WTC11 (cell line): ENCODE measurements at regions not wholly inside any gene's neighbourhood (a gene's known extent, or its start where the extent isn't known, plus 50 kb on each side); places are given as distances from the start of the nearest gene placed in this dataset.

Source experiments
- CREB1 ChIP-seq: sonication (generic); formaldehyde crosslinking; IDR thresholded peaks from 2 replicates; pipeline ENCODE4 v1.8.0; 2023; ENCODE audit warnings: mild to moderate bottlenecking, missing genetic modification reagents
- ETV6 ChIP-seq: sonication (generic); formaldehyde crosslinking; IDR thresholded peaks from 2 replicates; pipeline ENCODE4 v1.8.1; 2022; ENCODE audit warnings: mild to moderate bottlenecking, missing genetic modification reagents
- KAT7 ChIP-seq: sonication (generic); formaldehyde crosslinking; IDR thresholded peaks from 2 replicates; pipeline ENCODE4 v1.8.1; 2023; ENCODE audit warnings: missing genetic modification reagents, mild to moderate bottlenecking, borderline replicate concordance
- TF ChIP-seq, protein P1 (sequence below): sonication (generic); formaldehyde crosslinking; conservative IDR thresholded peaks from 2 replicates; pipeline ENCODE4 v1.8.1; 2022; ENCODE audit warnings: mild to moderate bottlenecking, missing genetic modification reagents
- TF ChIP-seq, protein P2 (sequence below): fragments of 200-600 bp; IDR thresholded peaks from 2 replicates; pipeline ENCODE4 v1.8.0; 2022; ENCODE audit warnings: antibody characterized with exemption
- TF ChIP-seq, protein P3 (sequence below): sonication (generic); formaldehyde crosslinking; IDR thresholded peaks from 2 replicates; pipeline ENCODE4 v1.8.1; 2023; ENCODE audit warnings: mild to moderate bottlenecking, moderate library complexity, missing genetic modification reagents
- TF ChIP-seq, protein P4 (sequence below): sonication (generic); formaldehyde crosslinking; IDR thresholded peaks from 2 replicates; pipeline ENCODE4 v1.8.1; 2023; ENCODE audit warnings: mild to moderate bottlenecking, missing genetic modification reagents

DNA sequence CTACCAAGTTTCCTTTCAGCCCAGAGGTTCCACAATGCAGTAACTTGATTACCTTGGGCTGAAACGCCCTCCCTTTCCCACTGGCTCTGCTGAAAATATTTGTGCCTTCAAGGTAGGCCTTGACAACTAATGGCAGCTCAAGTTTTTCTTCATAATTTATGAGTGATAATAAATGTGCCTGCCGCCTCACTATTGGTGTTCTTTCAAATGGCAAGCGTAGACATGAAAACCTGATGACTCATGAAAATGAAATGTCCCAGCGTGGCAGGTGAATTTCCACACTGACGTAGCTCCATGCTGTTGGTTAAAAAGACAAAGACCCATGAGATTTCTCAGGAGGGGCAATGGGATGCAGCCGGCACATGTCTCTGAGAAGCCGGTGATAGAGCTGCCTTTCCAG, 107.2 kb upstream of the GGTLC1 start:
- TF ChIP-seq, protein P1, sequence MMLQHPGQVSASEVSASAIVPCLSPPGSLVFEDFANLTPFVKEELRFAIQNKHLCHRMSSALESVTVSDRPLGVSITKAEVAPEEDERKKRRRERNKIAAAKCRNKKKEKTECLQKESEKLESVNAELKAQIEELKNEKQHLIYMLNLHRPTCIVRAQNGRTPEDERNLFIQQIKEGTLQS (CRISPR knock-in tag), result no peak
- TF ChIP-seq, protein P2, sequence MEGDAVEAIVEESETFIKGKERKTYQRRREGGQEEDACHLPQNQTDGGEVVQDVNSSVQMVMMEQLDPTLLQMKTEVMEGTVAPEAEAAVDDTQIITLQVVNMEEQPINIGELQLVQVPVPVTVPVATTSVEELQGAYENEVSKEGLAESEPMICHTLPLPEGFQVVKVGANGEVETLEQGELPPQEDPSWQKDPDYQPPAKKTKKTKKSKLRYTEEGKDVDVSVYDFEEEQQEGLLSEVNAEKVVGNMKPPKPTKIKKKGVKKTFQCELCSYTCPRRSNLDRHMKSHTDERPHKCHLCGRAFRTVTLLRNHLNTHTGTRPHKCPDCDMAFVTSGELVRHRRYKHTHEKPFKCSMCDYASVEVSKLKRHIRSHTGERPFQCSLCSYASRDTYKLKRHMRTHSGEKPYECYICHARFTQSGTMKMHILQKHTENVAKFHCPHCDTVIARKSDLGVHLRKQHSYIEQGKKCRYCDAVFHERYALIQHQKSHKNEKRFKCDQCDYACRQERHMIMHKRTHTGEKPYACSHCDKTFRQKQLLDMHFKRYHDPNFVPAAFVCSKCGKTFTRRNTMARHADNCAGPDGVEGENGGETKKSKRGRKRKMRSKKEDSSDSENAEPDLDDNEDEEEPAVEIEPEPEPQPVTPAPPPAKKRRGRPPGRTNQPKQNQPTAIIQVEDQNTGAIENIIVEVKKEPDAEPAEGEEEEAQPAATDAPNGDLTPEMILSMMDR, result no peak
- TF ChIP-seq KAT7 (no peak), ETV6 (CRISPR knock-in tag) (no peak), CREB1 (CRISPR knock-in tag) (no peak)
- TF ChIP-seq, protein P3, sequence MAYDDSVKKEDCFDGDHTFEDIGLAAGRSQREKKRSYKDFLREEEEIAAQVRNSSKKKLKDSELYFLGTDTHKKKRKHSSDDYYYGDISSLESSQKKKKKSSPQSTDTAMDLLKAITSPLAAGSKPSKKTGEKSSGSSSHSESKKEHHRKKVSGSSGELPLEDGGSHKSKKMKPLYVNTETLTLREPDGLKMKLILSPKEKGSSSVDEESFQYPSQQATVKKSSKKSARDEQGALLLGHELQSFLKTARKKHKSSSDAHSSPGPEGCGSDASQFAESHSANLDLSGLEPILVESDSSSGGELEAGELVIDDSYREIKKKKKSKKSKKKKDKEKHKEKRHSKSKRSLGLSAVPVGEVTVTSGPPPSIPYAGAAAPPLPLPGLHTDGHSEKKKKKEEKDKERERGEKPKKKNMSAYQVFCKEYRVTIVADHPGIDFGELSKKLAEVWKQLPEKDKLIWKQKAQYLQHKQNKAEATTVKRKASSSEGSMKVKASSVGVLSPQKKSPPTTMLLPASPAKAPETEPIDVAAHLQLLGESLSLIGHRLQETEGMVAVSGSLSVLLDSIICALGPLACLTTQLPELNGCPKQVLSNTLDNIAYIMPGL, result no peak
- TF ChIP-seq, protein P4, sequence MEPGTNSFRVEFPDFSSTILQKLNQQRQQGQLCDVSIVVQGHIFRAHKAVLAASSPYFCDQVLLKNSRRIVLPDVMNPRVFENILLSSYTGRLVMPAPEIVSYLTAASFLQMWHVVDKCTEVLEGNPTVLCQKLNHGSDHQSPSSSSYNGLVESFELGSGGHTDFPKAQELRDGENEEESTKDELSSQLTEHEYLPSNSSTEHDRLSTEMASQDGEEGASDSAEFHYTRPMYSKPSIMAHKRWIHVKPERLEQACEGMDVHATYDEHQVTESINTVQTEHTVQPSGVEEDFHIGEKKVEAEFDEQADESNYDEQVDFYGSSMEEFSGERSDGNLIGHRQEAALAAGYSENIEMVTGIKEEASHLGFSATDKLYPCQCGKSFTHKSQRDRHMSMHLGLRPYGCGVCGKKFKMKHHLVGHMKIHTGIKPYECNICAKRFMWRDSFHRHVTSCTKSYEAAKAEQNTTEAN, result no peak
